ENCODE measurements at regions not wholly inside any gene's neighbourhood (a gene's known extent, or its start where the extent isn't known, plus 50 kb on each side); places are given as distances from the start of the nearest gene placed in this dataset. TPM values are rescaled to one million over a fixed set of nuclear protein-coding genes. Genes with fewer than 3 reads are reported as not detected.

DNA sequence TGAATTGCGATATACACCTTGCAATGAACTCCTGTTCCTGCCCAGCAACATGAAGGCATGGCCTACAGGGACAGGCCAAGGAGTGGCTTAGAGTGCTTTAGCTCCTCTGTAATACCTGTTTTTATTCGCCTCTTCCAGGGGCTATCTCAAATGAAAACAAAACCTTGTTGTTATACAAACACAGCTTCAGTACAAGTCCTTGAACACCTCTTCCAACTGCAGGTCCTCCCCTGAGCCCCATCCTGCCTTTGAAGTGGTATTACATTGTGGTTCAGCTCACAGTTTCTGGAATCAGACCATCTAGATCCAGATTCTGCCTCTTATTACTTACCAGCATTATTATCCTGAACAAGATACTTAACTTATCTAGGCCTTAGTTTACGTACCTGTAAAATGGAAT, 83.0 kb upstream of the HNRNPA3 start:
- no peak for DNase-seq

GRCh38 chr2:177131858-177132257, 80.7 kb upstream of the HNRNPA3 start:
- no peak for DNase-seq

DNA sequence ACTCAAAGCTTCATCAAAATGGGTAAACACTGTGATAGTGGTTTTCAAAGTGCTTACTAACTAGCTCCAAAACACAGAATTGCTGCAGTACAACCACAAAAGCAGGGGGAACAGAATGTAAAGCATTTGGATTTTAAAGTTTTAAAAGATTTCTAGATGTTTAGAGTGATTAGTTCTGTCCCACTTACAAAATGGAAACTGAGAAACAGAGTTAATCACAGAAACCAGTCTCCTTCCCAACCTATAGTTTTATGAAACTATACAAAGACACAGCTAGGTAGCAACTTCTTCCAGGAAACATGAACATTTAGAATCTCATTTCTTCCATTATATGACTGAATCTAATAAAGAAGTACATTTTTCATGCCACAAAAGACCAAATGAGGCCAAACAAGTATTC, 73.8 kb upstream of the HNRNPA3 start:
- DNase-seq = no peak

- no peak for DNase-seq
These were observed 70.7 kb upstream of the HNRNPA3 start for GRCh38 chr2:177141866-177142265.

GRCh38 chr2:177143444-177143843, 69.2 kb upstream of the HNRNPA3 start:
- DNase-seq = peak; percentile 33

DNA sequence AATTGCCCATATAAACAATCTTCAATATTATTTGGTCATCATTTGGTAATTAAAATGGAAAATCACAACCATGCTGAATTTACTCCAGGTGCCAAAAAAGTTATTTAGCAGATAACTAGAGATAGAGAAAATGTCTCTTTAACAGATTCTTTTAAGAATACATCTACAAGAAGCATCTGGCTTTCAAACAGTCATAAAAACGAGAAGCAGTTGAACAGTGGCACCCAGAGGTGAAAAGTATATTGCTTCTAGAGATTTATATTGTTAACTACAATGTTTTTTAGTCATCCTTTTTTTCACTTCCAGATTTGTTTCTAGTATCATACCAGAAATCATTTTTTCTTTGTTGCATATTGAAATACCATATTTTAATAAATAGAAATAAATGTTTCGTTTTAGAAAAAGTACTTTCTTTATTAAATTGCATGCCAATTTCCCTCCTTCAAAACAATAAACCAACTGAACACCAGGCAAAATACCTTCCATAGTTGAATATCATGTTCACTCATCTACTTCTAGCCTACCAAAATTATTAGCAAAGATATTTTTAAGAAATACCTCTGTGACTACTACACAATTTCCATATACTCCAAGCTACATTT, 65.4 kb upstream of the HNRNPA3 start:
- peak; percentile 84 for DNase-seq

DNA sequence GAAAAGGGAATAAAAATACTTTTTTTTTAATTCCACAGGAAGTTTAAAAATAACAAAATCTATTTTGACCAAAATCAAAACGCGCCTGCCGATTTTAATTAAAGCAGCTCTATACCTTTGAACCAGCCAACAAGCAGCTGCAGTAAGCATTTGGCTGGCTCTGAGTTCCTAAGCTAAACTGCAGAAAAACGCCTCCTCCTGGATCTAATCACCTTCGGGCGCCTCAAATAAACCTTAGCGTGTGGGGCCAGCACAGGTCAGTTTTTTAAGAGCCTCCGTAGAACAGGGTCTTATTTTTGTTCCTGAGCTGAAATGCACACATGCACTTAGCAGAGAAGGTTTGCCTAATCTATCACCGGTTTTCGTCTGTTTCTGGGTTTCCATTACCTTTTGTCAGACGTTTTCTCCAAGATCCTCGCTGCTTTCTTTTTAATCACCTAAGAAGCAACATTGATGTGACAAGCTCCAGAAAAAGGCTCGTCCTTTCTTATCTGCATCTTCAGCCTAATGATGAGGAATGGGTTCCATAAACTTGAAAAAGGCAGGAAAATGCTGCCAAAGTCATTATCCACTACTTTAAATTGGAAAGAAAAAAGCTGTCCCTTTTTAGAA, 64.7 kb upstream of the HNRNPA3 start:
- no peak for DNase-seq

DNA sequence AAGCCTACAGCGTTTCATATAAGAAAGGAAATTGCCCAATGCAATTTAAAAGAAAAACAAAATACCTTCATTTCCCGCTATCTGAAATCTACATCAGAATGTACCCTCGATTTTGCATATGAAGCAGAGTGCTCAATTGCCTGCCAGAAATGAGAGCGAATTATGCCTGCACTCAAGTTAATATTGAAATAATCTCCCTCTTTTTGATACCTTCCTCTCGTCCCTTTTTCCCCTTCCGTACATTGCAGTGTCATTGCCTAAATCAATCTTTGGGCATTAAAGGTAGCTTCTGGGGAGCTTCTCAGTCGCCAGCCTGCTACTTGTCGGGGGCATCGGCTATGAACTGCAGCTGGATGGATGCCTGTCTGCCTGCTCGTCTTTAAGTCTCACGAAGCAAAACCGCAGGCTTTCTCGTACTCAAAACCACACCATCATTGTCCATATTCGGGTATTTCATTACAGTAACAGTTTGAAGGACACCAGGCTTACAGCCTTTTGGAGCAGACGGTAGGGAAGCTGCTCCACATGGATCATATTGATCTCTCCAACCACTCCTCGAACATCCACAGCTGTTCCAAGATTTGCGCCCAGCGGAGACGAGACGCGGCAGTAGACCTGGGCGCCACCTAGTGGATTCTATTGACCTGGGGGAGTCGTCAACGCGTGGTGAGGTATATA, 64.0 kb upstream of the HNRNPA3 start:
- peak; percentile 90 for DNase-seq

- DNase-seq = no peak
These were observed 63.5 kb upstream of the HNRNPA3 start for GRCh38 chr2:177149155-177149503.

- DNase-seq = no peak
These were observed 58.8 kb upstream of the HNRNPA3 start for GRCh38 chr2:177153805-177154204.

DNA sequence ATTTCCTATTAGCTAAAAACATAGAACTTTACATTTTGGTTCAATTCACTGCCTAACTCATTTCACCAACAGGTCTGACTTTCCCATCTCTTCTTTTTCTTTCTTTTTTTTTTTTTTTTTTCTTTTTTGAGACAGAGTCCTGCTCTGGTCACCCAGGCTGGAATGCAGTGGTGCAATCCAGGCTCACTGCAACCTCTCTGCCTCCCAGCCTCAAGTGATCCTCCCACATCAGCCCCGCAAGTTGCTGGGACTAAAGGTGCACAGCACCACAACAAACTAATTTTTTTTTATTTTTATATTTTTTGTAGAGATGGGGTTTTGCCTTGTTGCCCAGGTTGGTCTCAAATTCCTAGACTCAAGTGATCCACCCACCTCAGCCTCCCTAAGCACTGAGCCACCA, 57.8 kb upstream of the HNRNPA3 start:
- DNase-seq = no peak

DNA sequence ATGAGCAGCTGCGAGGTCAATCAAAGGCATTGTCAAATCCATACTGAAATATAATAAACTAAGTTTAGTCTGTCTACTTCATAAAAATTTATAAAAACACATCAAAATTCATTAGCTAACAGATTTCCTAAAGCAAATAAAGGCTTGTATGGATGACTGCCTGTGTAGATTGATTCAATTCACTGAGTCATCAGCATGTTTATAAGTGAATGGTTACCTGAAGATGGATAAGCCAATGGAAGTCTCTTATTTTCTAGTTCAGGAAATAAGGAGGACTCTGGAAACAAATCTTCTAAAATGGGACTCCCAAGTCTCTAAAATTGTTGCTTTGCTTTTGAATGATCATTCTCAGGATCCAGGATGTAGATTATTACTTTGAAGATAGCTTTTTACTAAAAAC, 57.0 kb upstream of the HNRNPA3 start:
- no peak for DNase-seq

DNA sequence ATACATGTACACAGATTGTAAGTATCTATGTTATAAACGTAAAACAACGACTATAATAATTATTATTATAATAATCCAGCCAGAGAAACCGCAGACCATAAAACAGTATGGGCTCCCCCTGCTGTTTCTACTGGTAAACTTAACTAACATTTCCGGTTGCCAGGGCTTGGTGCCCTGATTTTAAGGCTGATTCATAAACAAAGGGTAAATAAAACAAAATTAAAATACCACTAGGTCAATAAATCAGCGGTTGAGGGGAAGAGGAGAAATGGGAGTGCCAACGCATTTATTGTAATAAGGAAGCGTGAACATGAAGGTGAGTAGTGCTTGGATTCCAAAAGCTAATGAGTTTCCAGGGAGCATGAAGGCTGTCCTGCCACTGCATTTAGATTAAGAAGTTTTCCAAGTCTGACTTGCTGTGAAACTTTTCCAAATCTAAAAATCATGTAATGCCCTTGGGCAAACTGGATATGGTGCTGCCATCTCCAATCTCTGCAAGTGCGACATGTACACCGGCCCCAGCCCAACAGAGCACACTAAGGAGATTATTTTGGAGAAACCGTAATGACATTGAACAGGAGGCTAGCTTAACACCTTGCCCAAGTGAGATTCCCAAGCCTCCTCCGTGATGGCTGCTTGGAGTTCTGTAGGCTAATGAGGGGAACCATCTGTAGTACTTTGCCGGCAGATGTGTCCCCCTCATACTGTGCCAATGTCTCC, 50.7 kb upstream of the HNRNPA3 start:
- peak; percentile 55 for DNase-seq

Small RNA genes lying in the stretch of these regions (small RNA-seq; reads per million reads assigned to genes)
- gene RNA5SP112 (ENCODE audit: low replicate concordance) (not detected), gene RNU6-187P (ENCODE audit: low replicate concordance) (not detected), gene RNU6ATAC14P (ENCODE audit: low replicate concordance) (not detected)
